ENCODE measurements at regions not wholly inside any gene's neighbourhood (a gene's known extent, or its start where the extent isn't known, plus 50 kb on each side); places are given as distances from the start of the nearest gene placed in this dataset.

DNA sequence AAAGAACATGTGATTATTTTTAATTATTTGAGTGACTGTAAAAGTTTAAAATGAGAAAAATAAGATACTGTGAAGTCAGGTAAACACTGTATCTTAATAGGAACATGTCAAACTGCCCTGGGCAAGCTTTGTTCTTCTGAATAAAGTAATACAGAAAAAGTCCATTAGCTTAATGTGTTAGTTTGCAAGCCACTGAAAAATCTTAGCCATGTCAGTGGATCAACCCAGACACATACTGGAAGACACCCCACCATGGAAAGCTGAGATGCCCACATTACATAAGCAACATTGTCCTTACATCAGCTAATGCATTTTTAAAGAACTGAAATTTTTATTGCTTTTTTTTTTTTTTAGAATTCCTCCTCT, 155.2 kb downstream of the BBOX1 start:
- DNase-seq (ENCODE audit: low read depth in 2 of 3, low spot score in 2 of 3): no peak

DNA sequence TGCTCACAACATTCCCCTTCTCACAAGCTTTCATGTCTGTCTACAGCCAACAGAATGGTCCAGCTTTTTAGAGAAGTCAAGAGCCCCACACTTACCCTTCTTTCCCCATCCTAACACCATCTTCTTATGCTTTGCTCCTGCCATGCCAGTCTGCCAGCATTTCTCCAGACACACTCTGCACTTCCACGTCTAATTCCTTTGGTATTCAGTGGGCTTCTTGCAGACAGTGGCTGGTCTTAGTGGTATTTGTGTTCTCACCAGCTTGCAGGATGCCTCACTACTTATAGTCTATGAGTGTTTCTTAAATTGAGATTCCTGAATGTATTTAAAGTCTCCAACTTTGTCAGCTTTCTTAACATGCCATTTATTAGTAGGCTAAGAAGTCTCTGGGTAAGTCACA, 154.4 kb downstream of the BBOX1 start:
- no peak for DNase-seq (ENCODE audit: low read depth in 2 of 3, low spot score in 2 of 3)

DNA sequence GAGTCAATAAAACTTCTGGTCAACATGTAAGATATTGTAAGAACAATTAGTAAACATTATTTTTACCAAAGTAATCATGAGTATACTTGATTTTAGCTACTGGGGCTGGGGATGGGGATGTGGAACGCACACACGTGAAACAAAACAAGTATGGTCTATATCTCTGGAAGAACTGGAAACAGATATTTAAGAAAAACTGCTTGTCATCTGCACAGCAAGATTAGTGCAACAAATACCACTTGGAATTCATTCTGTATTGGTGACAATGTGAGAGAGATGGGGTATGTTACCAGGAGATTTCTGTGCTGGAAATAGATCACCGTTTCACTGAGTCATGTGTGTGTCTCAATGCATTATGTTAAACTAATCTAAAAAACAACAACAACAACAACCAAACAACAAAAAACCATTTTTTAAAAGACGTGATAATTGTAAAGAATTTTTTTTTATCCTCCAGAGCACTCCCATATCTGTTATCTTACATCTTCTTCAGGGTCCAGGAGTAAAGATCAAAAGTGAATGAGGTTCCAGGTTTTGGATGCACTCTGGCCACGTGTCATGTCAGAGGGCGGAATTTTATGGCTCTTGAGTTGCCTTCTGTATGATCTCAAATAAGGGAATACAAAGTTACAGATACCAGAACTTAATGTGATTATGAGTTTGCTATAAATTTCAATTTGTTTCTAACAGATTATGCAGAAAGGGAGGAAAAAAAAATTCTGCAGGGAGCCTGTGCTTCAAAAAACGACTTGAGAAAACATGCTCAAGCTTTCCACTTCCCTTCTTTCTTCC, 153.0 kb downstream of the BBOX1 start:
- no peak for DNase-seq (ENCODE audit: low read depth in 2 of 3, low spot score in 2 of 3)

DNA sequence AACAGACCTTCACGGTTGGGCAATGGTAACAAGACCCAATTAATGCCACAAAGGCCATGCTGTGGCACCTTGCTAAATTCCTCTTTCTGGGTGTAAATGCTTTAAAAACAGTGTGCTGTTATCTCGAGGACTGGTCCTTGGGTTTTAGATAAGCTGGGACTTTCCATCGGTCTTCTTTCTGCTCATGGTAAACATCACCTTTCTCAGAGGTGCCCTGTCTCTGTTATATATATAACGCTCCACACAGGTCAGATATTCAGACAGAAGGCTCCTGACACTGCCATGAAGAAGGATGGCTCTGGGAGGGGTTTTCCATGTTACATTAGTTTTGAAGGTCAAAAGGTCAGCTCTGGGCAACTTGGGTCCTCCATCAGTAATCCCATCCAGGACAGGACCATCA, 151.6 kb downstream of the BBOX1 start:
- DNase-seq (ENCODE audit: low read depth in 2 of 3, low spot score in 2 of 3): no peak

DNA sequence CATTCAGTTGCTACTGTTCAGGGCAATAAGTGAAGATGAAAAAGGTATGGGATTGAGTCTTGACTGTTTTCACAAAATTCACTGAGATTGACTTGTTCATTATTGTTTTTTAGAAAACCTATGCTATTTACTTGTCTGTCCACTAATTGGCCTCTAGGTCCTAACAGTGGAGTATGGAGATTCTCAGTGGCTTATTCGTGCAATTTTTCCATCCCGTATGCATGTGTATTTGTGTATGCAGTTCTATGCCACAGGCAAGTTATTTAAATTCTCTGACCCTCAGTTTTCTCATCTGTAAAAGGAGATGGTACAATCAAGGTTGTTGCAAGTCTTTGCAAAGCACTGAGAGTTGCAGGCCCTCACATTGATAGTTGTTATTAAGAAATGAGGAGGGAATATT, 151.0 kb downstream of the BBOX1 start:
- no peak for DNase-seq (ENCODE audit: low read depth in 2 of 3, low spot score in 2 of 3)

DNA sequence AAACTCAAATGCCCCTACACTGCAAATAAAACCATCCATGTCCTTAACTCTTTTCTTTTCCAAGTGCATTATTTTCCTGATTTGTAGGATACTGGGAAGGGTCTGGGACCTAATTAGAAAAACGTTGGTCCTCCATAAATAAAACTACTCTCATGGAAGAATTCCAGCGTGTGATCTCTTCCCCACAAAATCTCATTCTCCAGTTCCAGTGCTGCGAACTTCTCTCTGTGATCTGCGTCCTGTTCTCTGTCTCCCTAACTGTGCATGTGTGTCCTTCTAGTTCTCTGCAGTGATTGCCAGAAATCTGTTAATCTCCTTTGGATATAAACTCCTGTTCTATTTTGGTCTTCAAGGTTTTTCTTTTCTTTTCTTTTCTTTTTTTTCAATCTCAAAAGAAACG, 148.1 kb downstream of the BBOX1 start:
- DNase-seq (ENCODE audit: low read depth in 2 of 3, low spot score in 2 of 3): no peak

DNA sequence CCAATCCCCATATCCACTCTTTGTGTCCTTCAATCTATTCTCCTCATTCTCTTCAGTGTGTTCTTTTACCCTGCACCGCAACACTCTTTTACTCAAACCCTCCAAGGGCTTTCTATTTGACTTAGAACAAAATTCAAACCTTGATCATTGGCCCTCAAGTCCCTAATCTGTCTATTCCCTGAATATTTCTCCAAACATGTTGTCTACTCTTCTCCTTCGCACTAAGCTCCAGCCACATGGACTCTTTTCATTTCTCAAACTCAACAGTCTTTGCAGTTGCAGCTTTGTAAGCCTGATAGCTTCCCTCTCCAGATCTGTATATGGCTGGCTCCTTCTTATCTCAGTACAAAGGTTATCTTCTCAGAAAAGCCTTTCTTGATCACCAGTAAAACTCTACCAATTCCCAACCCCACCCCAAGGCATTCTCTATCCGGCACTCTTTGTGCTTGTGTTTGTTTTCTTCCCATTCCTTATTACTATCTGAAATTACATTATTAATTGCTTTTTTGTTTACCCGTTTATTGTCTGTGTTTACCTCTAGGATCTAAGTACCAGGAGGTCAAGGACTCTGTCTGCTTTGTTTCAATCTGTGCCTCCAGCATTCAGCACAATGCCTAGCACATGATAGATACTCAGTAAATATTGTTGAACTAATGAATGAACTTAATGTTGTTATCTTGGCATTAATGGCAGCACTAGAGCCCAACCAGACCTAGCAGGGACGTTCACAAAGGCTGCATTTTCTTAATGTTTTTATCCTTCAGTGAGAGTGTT, 147.4 kb downstream of the BBOX1 start:
- no peak for DNase-seq (ENCODE audit: low read depth in 2 of 3, low spot score in 2 of 3)

DNA sequence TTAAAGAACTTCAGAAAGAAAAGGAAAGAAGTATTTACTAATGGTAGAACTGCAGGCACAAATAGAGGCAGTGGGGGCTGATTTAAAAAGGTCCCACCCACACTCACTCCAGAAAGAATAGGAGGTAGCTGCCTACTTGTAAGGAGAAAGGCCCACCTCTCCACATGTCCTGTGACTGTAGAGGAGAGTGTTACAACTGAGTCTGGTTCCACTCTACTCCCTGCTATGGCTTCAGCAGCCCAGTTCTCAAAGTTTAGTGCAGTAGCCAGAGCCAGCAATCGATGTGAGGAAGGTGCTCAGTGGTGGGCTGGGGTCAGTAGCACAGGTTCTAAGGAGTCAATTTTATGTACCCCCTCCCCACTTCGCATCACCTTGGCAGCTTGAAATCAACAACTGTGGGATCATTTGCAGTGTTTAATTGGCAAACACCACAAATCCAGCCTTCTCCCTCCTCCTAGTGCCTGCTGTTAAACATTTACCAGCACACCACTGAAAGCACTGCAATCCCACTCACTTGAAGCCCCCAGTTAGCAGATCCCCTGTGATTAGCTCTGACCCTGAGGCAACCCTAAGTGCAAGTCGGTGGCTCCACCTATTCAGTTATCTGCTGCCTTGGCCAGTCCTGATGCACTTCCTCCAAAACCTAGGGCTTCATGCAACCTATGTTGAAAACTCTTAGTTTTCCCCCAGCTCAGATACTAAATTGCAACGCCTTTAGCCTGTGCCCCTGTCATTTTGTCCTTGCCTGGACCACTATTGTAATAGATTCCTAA, 146.6 kb downstream of the BBOX1 start:
- no peak for DNase-seq (ENCODE audit: low read depth in 2 of 3, low spot score in 2 of 3)

DNA sequence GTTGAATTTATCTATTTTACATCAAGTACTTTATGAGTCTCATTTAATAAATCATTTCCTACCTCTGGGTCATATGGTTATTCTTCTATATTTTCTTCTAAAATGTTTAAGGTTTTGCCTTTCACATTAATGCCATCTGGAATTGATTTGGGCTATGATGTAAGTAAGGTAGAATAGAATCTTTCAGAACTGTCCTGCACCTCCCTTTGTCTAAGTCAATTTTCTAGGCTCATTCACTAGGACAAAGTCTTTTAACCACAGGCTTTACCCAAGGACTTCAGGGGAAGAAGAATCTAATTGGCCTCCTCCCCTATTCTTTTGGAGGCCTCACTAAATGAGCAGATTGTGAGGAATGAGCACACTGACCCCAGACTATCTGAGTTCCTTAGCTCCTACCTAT, 146.0 kb downstream of the BBOX1 start:
- no peak for DNase-seq (ENCODE audit: low read depth in 2 of 3, low spot score in 2 of 3)

DNA sequence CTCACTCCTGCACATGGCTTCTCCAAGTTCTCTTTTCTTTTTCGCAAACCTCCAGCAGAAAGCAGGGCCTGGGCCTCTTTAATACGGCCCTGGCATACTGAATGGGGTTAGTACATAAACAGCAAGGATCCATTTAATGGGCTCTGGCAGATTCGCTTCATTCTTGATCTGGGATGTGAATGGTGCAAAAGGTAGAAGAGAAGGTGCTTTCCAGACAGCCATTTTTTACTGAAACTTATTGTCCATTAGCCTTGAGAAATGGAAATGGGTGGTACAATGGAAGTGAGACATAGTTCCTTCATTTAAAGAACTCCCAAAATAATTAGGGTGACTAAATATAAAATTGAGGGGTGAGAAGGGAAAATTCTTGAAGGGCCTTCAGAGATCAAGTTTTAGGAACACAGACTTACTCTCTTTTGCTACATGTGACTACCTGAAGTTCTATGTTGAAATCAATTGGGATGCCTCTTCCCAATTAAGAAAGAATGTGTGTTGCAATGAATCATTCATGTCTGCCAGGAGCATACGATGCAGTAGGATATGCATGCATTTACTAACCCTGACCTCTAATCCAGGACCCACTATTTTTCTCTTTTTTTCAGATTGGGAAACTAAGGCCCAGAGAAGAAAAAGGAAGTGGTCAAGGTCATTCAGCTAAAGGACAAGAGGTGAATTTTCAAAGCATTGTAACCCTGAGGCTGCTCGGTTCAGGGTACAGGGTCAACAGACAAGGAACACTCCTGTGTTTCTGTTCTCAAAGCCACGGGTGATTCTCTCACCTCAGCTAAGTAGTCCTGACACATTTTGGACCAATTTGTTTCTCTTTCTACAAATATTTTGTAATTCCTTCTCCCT, 144.1 kb downstream of the BBOX1 start:
- DNase-seq (ENCODE audit: low read depth in 2 of 3, low spot score in 2 of 3): no peak

DNA sequence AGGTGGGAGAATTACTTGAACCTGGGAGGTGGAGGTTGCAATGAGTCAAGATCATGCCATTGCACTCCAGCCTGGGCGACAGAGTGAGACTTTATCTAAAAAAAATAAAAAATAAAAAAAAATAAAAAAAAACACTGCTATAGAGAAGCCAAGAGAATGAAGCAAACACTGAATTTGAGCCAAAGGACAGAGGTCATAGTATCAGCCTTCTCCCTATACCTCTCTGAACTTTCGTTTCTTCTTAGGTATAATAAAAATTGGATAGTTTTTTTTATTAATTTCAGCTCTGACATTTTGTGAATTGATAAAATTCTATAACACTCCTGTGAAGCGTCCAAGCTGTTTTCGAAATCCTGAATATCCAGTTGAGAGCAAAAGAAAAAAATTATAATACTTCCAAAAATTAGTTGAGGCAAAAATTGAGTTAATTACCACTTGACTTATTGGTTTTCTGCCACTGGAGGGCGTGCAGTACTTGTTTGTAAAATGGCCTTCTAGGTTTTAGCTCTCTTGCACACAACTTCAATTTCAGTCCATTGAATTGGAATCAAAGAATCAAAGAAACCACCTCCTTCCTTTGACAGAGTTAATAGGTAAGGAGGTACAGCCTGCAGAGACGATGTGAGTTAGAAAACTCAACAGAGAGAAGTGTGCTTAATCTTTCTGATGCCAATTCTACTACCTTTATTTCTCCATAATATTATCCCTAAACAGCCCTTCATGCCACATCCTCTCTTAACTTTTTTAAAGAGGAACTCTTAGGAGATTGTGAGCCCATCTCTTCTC, 143.2 kb downstream of the BBOX1 start:
- DNase-seq (ENCODE audit: low read depth in 2 of 3, low spot score in 2 of 3): peak; percentile 1 to 72 (median 29)

DNA sequence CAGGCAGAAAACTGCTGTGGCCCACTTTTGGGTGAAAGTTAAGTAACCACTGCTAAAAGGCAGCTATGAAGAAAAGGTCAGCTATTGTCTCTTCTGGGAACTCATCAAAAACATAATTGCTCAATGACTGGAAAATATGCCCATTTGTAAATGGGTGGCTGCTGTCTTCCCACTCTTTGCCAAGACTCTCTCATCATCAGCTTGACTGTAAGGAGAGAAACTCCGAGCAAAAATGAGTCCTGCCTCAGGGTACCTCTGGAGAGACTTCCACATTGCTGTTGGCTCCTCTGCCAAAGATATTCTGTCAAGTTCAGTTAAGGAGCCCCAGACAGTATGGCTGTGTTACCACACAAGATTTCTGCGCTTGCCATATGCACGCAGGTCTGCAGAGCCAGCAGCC, 138.7 kb downstream of the BBOX1 start:
- no peak for DNase-seq (ENCODE audit: low read depth in 2 of 3, low spot score in 2 of 3)

DNA sequence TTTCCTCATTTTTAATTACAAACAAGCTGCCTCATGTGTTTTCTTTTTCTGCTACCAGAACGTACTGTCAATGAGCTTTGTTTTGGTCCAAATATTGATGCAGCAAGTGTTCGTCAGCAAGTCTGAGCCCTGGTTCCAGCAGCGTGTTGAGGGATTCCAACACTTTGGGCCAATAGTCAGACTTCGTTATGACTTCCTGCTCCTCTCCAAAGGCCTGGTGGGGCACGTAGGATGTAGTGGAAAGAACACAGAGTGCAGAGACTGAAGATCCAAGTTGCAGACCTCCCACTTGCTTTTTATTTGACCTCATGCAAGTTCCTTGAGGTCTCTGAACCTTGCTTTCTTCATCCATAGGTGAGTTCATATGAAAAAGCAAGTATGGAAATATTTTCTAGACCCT, 138.2 kb downstream of the BBOX1 start:
- DNase-seq (ENCODE audit: low read depth in 2 of 3, low spot score in 2 of 3): no peak
